MV-4-11 (cell line): ENCODE measurements at regions not wholly inside any gene's neighbourhood (a gene's known extent, or its start where the extent isn't known, plus 50 kb on each side); places are given as distances from the start of the nearest gene placed in this dataset.
"Not testable (repeated sequence)": the region's sequence is repeated elsewhere in the genome, so short reads cannot be mapped to it uniquely, and the experiment has no call there.

ENCODE experiments used
- DNase-seq: peaks from one replicate; lab custom pipeline; 2025; lab: John Stamatoyannopoulos, UW

GRCh38 chr12:20127413-20127812 is 240.9 kb upstream of the PDE3A start:
- no peak for DNase-seq

- DNase-seq: no peak
These were observed 239.4 kb upstream of the PDE3A start for GRCh38 chr12:20128928-20129327.

DNA sequence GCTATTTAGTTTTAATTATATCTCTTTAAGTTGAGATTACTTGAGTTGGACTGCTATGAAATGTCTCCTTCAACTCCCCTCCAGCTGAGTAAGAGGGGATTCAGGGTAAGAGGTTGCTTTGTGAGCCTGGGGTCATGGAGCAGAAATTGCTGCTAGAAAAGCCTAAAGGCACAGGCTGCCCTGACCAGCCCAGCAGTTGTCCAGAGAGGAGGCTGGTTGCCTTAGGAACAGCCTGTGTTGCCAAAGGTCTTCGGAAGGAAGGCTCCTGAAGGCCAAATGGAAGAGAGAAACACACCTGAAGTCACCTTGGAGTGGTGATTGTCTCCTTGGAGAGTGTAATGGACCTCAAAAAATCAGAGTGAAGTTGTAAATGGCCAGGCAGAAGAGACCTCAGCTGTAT is 235.5 kb upstream of the PDE3A start:
- DNase-seq: no peak

GRCh38 chr12:20134652-20135051 is 233.7 kb upstream of the PDE3A start:
- DNase-seq: no peak

- peak; percentile 34 for DNase-seq
These were observed 227.6 kb upstream of the PDE3A start for GRCh38 chr12:20140751-20141150.

GRCh38 chr12:20142316-20142715 is 226.0 kb upstream of the PDE3A start:
- DNase-seq: no peak

DNA sequence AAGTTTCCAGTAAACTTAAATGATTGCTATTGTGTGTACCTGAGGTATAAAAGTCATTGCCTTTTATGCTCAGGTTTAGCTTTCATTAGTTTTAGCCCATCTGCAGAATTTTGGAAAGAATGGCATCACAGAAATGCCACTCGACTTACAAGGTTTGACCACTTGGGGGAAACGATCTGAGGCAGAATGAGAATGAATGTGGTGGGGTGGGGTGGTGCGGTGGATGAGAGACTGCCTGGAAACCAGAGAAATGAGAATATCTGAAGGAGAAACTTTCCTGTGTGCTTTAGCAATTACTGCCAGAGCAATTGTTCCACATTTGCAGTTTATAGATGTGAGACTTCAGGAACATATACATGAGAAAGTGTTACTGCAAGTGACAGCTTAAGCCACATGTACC is 225.4 kb upstream of the PDE3A start:
- DNase-seq: no peak

- DNase-seq: peak; percentile 45
These were observed 224.0 kb upstream of the PDE3A start for GRCh38 chr12:20144341-20144740.

DNA sequence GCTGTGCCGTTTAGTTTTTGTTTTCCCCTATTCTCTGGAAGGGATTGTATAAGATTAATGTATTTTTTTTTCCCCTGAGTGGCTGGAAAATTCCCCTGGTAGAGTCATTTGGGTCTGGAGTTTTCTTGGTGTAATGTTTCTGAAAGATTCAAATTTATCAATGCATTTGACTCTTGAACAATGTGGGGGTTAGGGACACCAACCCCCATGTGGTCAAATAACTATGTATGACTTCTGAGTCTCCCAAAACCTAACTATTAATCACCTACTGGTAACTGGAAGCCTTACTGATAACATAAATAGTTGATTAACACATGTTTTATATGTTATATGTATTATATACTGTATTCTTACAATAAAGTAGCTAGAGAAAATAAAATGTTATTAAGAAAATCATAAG is 220.1 kb upstream of the PDE3A start:
- DNase-seq: no peak

DNA sequence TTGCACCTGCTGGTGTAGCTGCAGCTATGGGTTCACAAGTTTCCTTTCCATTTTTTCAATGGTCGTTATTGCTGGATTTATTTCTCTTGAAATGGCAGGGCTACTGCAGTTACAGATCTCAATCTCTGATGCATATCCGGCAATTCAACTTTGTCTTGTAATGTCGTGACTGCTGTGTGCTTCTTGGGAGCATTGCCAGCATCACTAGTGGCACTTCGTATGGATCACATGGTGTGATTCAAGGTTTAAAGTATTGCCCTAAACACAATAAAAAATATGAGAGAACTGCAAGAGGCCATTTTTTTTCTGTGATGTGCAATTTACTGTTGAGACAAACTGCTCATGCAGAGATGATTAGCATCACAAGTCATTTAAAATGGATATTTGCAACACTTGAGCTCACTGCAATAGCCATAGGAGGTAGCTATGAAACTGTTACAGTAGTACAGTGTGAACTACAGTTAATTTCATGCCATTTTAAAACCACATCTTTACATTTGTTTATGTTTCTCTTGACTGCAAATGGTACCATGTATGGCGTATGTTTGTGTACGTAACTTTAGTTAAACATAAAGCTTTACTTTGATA is 217.4 kb upstream of the PDE3A start:
- no peak for DNase-seq

DNA sequence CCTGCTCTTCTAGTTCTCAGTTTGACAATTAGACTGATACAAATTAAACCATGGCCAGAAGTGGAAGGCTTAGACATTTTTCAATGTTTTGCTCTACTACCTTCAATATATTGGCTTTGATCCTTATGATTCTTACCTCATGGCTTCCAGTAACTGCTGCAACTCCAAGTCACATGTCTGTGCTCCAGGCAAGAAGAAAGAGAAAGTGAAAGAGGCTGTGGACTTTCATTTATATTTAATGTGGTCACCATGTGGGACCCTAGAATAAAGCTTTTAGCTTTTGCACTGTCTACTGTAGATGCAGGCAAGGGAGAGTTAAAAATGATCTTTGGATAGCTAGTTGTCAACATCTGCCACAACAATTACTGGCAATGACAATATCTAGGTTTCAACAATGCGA is 214.3 kb upstream of the PDE3A start:
- no peak for DNase-seq

DNA sequence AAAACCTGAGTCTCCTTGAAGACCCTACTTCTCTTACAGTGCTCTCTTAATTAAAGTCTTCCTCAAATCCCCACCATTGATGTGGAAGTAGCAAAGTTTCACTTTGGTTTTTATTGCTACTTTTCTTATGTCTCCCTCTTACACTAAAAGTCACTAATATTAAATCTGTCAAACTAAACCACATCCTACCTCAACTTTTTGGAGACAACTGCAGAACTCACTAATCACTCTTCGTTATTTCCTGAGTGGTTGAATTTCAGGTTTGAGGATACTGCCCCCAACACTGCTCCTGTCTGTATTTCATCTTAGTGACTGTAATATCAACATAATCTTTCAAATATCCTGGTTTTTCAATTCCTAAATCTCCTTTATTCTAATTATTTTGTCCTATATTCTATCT is 213.0 kb upstream of the PDE3A start:
- no peak for DNase-seq

DNA sequence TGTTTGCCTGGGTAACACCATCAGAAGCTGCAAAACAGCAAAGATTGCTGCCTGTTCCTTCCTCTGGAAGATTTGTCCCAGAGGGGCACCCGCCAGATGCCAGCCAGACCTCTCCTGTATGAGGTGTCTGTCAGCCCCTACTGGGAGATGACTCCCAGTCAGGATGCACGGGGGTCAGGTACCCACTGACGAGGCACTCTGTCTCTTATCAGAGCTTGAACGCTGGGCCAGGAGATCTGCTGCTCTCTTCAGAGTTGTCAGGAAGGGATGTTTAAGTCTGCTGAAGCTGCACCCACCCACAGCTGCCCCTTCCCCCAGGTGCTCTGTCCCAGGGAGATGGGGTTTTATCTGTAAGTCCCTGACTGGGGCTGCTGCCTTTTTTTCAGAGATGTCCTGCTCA is 207.4 kb upstream of the PDE3A start:
- not testable (repeated sequence) for DNase-seq

GRCh38 chr12:20174528-20175175 is 193.7 kb upstream of the PDE3A start:
- DNase-seq: no peak

- no peak for DNase-seq
These were observed 192.5 kb upstream of the PDE3A start for GRCh38 chr12:20175704-20176388.

DNA sequence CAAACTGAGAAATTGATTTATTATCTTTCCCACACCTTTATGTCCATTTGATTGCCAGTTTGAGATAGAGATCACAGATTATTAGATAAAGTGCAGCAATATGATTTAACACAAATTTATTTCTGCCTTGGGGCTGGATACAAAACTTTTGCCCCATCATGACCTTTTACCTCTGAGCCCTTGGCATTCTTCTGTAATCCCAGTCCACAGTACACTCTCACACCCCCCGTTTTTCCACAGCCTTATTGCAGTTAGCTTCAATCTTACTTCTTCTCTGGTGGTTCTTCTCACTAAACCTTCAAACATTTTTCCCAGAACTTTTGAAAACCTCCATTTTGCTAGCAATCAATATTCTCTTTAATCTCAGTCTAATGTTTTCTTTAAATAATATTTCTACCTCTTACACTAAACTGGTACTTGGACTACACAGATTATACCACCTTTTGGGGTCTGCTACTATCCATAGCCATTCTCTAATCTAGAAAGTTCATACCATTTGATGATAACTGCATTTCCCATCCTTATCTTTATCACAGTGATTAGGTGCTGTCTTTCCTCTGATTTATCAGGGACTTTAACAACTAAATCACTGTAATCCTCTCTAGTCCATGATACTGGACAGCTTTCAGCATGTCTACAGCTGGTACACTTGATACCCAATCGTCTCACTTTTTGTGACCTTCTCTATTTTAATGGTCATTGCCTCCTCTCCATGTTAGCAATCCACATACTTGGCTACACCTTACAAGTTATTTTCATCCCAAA is 186.7 kb upstream of the PDE3A start:
- DNase-seq: no peak

DNA sequence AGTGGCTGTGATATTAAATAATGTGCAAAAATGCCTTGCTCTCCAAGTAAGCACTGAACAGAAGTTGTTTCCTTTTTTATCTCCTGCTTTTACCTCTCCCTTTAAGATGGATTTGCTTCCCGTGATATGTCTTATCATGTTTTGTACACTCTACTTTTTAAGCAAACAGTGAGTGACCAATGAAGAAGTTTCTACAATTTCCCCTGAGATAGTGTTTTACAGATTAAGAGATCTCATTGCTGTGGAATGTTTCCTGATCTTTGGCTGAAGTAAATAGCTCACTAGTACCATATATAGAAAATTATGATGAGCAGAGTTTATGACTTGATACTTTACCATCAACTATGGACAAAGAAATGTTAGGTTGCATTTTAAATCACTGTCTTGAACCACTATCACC is 184.8 kb upstream of the PDE3A start:
- DNase-seq: no peak

DNA sequence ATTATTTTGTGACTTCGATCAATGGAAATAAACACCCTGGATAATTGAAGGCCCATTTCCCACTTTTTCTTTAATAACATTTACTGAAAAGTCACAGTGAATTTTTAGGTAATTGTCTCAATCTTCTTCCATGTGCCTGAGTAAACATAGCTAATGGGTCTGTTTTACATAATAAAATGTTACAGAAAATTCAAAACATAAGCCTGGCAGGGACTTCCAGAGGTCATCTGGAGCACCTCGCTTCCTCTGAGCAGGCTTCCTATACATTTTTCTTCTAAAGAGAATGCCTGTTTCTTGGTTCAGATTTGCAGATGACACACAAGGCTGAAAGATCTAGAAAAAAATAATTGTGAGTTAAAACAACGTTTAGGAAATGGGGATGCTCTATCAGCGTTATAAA is 183.8 kb upstream of the PDE3A start:
- no peak for DNase-seq

DNA sequence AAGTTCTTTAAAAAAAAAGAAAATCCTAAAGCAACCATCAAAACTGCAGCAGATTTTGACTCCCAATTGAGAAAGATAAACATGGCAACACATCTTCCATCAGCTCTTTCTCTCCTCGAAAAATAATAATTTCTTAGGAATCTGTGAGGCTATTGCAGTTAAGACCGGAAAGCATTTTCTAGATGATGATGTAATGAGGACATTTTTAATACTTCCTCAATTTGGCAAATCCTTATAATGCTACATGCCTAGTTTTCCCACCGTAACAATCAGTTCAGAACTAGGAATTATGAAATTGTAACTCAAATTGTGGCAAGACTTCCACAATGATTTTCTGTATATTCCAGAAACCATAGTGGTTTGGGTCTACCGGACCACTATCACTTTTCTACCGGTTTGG is 180.9 kb upstream of the PDE3A start:
- peak; percentile 53 for DNase-seq

DNA sequence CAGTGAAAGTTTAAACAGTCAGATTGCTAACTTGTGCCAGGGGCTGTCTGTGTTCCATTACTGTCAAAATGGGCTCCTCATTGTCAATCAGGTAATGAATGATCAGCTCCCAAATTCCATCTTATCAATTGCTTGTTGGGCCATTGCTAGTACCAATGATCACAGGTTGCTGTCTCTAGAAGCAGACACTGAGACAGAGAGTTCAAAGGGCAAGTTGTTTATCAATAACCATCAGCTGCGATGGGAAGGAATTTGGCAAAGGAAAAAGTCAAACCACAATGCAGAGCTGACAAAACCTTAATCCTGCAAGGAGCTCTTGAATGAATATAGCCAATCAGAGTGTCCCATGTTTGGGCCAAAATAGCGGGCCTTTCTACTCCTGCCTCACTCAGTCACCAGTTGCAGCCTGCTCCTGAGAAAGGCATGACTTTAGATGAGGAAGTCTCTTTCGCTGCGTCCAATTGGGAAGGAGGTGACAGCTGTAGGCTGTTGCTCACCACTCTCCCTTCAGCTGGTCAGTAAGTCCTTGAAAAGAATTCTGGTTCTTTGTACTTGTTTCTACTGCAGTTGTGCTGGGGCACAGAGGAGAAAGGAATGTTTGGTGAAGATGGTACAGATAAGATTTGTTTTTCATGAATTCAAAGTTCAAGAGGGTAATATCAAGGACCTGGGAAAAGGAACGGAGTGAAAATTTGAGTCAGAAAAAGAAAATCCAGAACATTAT is 179.2 kb upstream of the PDE3A start:
- no peak for DNase-seq

GRCh38 chr12:20189767-20190166 is 178.6 kb upstream of the PDE3A start:
- no peak for DNase-seq

DNA sequence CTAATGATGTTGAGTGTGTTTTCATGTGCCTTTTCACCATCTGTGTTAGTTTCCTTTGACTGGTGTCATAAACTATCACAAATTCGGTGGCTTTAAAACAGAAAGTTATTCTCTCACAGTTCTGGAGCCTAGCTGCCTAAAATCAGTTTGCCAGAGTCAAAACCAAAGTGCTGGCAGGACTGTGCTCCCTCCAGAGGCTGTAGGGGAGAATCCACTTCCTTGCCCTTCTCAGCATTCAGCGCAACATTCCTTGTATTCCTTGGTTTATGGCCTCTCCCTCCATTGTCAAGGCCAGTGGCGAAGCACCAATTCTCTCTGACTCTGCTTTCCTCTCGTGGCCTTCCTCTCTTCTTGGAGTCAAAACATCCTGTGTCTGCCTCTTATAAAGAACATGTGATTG is 174.2 kb upstream of the PDE3A start:
- no peak for DNase-seq
